COR-L47 (cell line): ENCODE measurements at regions not wholly inside any gene's neighbourhood (a gene's known extent, or its start where the extent isn't known, plus 50 kb on each side); places are given as distances from the start of the nearest gene placed in this dataset.
"Not testable (repeated sequence)": the region's sequence is repeated elsewhere in the genome, so short reads cannot be mapped to it uniquely, and the experiment has no call there.

Experiments used
- DNase-seq: peaks from one replicate; lab custom pipeline; 2025; lab: John Stamatoyannopoulos, UW

DNA sequence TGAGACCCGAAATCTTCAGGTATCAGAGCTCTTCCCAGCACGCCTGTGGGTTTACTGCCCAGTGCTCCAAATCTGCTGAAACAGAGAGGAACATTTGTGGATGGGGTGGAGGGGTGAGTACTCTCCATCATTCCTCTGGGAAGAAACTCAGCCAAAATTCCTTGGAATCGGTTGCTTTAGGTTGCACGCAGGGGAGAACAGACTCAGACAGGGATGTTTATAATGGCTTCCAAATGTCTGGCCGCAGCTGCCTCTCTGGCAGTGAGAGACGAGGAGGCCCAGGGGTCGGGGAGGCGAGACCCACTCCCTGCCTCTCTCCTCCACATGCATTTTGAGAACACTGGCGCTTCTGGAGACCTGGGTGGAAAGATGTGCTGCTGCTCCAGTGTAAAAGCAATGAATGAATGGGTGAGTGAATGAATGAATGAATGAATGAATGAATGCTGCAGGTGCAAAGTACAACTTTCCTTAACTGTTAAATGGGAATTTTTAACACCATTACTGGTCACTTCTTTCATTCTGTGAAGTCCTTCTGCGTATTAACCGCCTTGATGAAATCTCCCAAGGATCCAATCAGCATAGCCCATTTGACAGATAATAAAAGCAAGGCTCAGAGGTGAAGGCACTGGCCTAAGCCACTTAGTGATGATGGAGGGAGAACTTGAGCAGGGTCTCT, 437.4 kb downstream of the MIAT start:
- DNase-seq = no peak

DNA sequence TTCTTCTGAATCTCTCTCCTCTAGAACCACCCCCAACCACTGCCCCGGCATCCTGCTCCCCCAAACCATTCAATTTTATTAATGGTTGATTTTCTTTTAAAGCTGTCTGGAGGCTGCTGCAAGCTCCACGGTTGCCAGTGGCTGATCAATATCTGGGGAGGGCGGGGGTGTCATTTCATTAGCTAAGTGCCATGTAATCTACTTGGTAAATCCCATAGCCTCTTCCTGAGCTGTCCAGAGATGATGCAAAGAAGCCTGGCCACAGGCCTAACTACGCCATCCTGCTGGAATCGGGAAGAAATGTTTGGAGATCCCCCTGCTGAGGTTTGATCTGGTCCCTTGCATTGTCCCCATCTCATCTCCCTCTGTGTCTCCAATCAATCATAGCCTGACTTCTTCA, 440.1 kb downstream of the MIAT start:
- no peak for DNase-seq

DNA sequence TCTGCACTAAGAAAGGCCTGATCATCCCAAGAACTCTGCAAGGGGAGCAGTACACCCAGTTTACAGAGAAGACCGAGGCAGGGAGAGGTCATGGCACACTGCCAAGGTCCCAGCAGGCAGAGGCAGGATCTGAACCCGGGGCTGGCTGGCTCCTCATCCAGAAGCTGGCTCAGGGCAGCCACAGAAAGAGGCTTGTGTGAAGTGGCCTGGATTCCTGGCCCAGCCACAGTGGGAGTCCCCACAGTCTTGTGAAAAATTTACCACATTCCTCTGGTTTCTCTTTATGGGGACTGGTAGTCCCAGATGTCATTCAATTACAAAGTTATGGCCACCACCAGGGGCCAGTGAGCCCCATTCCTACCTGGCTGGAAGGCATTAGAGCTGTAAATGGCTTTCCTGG, 440.5 kb downstream of the MIAT start:
- no peak for DNase-seq

DNA sequence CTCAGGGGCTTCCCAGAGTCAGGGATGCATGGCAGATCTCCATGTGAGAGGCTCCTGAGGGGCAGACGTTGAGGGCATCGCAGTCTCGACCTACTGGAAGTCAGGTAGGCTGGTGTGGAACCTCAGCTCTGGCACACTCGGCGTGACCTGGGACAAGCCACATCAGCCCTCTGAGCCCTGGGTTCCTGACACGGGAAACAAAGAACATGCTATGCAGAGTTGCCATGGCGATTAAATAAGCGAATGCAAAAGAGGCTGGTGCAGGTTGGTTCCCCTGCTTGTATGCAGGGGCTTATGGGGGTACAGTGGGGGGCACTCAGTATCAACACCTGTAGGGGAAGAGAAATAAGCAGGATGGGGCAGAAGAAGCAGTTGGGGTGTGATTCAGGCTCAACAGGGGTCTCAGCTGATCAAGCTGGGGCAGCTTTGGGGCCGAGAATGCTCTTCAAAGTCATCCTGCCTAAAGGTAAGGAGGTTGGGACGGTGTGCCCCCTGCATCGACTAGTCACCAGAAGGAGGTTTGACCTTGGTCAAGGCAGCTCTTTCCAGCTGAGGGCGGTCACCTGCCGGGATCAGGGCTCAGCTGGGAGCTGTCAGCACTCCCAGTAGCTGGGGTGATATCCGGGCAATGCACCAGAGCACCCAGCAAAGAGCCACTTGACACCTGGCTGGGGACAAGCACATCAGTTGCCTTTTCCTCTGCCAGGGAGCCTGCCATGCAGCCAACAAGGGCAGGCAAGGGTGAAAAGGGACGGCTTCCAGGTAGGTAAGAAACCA, 442.7 kb downstream of the MIAT start:
- no peak for DNase-seq

DNA sequence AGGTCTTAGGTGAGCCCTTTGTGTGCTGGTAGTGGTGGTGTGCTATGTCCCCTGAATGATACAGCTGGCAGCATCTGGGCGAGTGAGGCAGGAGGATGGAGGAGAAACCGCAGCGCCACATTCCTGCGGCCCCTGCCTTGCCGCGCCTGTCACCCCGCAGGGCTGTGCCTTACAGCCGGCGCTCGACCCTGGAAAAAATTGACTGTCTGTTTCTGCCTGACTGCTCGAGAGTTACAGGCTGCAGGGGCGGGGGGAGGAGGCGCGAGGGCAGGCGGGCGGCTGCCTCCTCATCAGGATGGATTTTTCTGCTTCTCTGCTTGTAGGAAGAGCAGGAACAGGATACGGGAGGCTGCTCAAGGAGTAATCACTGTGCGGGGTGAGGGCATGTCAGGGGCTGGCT, 443.4 kb downstream of the MIAT start:
- DNase-seq = no peak

DNA sequence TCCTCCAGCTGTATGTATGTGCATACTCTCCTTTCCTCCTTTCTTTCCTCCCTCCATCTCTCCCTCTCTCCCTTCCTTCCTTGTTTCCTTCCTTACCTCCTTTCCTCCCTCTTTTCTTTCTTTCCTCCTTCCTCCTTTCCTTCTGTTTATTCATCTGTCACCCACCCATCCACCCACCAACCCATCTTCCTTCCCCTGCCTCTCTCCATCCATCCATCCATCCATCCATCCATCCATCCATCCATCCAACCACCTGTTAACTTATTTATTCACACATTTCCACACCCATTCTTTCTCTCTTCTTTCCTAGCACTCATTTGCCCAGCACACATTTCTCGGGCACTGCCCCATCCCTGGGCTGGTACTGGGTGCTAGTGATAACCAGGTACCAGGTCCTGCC, 443.9 kb downstream of the MIAT start:
- DNase-seq = no peak

DNA sequence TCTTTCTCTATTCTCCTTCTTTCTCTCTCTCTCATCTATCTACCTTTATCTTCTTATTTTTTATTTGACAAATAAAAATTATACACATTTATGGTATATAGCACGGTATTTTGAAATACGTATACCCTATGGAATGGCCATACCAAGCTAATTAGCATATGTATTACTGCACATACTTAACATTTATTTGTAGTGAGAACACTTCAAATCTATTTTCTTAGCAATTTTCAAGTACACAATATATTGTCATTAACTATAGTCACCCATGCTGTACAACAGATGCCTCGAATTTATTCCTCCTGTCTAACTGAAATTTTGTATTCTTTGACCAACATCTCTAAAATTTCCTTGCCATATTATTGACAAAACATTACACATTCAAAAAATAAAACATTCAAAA, 447.1 kb downstream of the MIAT start:
- no peak for DNase-seq

DNA sequence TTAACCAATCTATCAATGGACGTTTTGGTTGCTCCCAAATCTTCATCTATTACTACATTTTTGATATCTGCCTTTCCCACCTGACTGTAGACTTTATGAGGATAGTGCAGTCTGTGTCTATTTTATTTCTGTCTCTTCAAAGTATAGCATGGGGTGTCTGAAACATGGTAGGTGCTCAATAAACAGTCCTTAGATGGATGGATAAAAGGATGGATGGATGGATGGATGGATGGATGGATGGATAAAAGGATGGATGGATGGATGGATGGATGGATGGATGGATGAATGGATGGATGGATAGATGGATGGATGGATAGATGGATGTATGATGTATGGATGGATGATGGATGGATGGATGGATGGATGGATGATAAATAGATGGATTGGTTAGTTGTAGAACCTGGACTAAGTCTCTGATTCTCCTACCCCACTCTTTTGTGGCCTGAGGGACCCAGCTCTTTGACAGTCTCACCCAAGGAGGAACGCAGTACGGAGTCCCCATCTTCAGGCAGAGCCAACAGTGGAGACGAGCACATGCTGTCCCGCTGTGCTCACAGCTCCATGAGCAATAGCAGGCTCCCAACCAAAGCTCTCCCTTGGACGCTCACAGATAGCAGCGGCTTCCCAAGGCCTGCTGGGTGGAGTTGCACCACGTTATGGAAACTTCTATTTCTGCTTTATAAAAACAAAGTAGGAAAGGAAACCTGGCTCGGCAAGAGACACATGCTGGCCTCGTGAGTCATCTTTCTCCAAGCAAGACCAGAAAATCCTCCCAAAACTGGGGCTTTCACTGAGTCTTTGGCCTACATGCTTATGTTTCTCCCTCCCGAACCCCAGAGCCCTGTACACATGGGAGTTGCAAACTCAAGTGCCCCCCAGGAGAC, 448.0 kb downstream of the MIAT start:
- no peak for DNase-seq

DNA sequence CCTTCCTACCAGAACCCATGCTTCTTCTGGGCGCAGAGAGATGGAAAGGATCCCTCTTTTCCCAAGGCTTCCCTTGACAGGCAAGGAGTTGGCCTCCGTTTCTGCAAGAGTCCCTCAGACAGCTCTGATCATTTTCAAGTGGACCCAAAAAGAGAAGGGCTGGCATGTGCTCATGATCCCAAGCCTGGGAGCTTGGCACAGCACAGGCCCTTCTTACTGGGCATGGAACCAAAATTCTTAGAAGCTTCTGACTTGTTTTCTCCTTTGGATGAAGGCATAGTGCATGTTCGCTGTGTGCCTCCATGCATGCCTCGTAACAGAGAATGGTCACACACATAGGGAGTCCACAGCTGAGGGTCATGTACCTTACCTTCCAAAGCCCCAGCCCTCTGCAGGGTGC, 449.6 kb downstream of the MIAT start:
- DNase-seq = no peak

DNA sequence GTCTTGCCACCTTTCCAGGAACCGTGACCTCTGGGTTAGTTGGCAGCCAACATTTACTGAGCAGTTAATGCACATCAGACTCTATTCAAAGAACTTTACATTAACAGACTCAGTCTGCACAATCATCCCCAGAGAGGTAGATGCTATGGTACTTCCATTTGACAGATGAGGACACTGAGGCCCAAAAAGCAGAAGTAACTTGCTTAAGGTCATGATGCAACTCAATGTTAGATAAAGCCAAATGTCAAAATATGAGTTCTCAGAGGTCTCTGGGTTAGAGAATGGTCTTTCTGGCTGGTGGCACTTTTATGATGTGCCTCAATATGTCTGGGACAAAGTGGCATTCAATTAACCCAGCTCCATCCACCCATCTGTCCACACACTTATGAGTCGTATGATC, 450.0 kb downstream of the MIAT start:
- no peak for DNase-seq

DNA sequence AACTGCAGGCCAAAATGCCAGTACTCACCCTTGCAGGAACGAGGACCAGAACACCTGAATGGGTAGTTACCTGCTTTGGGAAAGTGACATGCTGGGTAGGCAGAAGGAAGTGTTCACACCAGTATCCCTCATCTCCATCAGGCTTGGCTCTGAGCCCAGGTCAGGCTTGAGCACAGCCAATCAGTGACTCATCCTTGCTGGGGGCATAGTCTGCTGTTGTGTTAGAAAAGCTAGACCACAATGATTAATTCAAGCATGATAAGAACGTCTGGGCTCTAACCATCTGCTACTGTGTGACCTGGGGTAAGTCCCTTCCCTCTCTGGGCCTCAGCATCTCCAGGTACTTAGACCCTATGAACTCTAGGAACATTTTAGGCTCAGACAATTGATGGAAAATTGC, 450.4 kb downstream of the MIAT start:
- DNase-seq = peak; percentile 29

DNA sequence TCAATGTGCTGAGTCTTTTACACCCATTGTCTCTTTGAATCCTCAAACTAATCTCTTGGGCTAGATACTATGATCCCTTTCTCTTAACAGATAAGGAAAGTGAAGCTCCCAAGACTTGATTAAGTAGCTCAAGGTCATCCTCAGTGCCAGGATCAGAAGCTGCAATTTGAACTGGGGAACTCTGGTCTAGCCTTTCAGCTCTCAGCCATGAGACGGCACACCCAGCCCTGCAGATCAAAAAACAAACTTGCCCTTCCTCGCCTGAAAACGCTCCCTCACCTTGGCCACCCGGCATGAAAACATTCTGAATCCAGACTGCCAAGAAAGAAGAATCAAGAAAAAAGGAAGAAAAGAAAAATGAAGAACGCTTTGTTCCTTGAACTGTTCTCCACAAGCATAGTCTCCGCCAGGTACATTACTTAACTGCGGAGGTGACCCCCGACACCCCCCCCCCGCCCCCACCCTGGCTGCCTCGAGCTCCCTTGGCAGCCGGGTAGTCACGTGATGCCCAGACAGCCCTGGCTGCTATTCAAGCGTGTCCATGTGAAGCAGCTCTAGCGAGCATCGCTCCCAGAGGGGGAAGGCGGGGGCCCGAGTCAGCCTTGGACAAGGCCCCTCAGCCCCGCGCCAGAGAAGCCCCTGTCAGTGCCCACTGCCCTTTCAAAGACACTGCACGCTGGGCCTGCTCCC, 451.2 kb downstream of the MIAT start:
- DNase-seq = no peak

DNA sequence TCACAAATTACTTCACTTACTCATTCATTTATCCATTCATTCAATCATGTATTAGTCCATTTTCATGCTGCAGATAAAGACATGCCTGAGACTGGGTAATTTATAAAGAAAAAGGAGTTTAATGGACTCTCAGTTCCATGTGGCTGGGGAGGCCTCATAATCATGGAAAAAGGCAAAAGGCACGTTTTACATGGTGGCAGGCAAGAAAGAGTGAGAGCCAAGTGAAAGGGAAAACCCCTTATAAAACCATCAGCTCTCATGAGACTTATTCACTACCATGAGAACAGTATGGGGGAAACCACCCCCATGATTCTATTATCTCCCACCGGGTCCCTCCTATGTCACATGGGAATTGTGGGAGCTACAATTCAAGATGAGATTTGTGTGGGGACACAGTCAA, 452.0 kb downstream of the MIAT start:
- DNase-seq = not testable (repeated sequence)

DNA sequence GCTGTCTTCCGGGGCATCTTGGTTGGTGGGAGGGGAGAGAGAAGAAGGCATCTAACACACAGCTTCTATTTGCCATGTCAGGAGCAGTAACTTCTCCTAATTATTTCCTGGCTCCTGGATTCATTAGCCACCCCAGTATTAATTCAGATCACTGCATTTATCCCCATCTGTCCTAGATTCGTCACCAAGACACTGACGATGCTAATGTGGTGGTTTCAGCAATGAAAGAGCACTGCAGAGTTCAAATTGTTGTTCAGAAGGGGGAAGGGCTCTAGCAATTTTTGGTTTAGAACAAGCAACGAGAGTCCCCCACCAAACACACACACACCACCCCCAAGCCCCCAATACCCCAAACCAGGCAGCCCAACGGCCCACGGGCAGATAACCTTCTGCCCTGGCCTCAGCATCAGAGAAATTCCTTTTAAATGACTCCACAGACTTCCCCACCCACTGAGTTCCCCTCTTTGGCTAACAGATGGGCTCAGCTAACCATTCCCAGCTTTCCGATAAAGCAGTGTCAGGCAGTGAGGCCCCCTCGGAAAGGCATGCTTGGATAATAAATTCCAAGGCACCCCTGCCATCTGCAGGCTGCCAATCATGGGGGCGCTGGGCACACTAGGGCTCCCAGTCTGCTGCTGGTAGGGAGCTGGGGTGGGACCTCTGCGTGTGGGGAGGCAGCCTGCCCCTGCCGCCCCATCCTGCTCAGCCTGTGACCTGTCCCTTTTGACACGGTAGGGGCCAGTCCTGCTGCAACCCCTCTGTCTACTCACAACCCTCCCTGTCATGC, 453.5 kb downstream of the MIAT start:
- no peak for DNase-seq

DNA sequence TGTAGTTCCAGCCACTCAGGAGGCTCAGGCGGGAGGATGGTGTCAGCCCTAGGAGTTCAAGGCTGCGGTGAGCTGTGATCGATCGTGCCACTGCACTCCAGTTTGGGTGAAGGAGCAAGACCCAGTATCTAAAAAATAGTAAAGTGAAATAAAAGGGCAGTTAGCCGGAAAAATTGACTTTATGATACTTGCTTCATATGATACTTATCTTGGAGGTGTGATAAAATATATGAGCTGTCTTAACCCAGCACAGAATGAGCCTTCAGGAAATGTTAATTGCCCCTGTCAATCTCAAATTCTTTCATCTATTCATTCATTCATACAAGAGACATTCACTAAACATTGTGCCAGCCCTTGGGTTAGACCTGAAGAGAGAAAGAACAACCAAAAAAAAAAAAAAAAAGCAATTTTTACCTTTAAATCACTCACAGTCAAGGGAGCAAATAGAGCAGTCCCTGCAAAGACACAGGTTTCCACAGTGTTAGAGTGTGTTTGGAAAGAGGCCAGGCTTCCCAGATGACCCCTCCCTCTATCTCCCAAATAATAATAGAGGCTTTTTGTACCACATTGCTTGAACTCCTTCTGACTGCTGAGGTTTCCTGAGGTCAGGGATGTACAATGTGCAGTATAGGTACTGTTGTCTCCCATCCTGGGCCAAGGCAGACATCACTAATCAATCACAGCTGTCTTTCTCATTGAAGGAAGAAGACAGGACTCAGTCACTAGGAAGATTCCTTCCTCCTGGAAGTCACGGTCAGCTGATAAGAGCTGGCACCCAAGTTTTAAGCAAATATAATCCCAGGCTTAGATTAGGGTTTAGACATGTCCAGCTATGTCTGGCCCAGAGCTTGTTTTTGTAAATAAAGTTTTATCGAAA, 454.6 kb downstream of the MIAT start:
- no peak for DNase-seq

DNA sequence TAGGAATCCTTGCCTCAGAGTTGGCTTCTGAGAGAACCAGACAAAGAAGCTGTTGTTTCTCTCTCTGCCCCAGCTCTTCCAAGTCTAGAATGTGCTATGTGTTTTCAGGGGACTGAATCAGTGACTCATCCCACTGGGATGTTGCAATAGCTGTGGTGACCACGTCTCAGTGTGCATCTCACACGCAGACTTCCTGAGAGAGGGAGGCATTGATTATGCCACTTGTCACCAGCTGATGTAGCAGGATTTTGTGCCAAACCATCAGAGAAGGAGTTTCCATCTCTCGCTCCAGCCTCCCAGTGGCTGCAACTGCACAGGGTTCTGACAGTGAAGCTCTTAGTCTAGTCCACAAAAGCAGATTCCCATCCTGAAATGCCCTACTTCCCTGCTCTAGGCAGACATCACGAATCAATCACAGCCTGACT, 455.8 kb downstream of the MIAT start:
- DNase-seq = no peak

DNA sequence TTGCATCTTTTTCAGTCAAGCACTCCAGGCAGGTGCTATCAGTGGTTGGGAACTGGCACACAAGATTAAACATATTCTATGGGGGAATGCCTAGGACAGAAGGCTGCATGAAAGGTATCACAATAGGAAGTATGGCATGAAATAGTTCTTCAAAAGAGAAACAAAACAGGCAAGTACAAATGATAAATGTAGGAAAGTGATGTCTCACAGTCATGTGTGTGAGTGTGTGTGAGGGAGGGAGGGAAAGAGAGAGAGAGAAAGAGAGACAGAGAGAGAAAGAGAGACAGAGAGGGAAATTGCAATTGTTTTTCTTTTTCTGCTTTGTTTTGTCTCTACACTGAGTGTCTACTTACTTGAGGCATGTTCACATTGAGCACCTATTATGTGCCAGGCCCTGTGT, 456.3 kb downstream of the MIAT start:
- no peak for DNase-seq

DNA sequence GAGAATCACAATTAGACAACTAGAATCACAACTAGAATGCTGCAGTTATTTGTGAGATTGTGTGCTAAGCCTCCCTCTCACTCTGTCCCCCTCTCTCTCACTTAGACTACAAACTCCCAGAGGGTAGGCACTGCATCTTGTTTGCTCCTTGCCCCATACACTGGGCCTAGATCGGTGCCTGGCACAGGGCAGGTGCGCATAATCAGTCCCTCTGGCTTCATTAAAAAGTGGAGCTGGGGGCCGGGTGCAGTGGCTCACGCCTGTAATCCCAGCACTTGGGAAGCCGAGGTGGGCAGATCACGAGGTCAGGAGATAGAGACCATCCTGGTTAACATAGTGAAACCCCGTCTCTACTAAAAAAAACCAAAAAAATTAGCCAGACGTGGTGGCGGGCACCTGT, 456.8 kb downstream of the MIAT start:
- no peak for DNase-seq

DNA sequence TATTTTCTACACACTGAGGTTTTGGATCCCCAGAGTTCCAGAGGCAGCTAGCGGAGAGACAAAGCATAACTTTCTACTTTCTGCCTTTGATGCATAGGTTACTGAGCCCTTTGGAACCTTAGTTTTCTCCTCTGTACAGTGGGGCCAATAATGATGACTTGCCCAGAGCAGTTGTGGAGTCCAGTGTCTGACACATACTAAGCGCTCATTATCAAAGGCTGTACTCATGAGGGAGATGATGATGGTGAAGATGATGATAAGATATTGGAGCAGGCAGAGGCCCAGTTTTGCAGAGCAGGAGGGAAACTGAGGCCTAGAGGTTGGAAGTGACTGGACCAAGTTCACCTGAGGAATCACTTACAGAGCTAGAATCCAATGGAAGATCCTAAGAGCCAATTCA, 458.0 kb downstream of the MIAT start:
- DNase-seq = no peak

DNA sequence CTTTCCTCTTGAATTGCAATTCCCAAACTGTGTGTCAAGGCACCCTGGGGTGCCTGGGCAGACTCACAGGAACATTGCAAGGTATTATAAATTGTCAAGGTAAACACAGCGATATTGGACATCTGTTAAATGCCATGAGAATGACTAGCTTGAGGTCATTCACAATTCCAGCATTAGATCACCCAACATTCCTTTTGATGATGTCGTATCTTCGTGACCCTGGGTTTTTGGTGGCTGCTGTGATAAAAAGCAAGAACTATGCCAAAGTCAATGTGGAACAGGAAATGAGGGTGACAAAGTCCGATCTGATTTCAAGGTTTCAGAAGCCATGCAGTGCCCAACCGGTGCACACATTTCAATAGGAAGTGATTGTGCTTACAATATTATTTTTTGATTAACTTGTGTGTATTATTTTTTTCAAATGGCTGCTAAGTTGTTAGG, 458.4 kb downstream of the MIAT start:
- no peak for DNase-seq
